HEK293 (cell line): ENCODE measurements at regions not wholly inside any gene's neighbourhood (a gene's known extent, or its start where the extent isn't known, plus 50 kb on each side); places are given as distances from the start of the nearest gene placed in this dataset.

ENCODE experiments used
- CTCF ChIA-PET: fragments of 350-600 bp; formaldehyde crosslinking; extraction: SDS; loops from one replicate; lab custom pipeline; 2021; ENCODE audit warnings: antibody characterized with exemption; lab: Yijun Ruan, JAX
- POLR2A ChIA-PET: fragments of 300-600 bp; formaldehyde crosslinking; extraction: SDS; loops from one replicate; lab custom pipeline; 2020; ENCODE audit warnings: antibody characterized with exemption, inconsistent platforms; lab: Yijun Ruan, JAX
- H3K27ac ChIP-seq: fragments of 200-500 bp; sonication (Bioruptor generic); 2 replicates; pipeline ENCODE4 v1.5.1; 2014; ENCODE audit warnings: low read depth, low read length, control low read depth, inconsistent platforms; ENCODE audit errors: extremely low read depth
- H3K36me3 ChIP-seq, 2 experiments: fragments of 200-500 bp in 1 of 2; sonication (Bioruptor generic) in 1 of 2; 1 replicate in 1 of 2; 2 replicates in 1 of 2; pipeline ENCODE4 v1.5.1; 2014 to 2017; ENCODE audit warnings: inconsistent platforms in 2 of 2, low read length in 2 of 2; ENCODE audit not compliant: control insufficient read depth in 2 of 2, insufficient read depth in 1 of 2
- H3K4me1 ChIP-seq: fragments of 200-500 bp; sonication (Bioruptor generic); 2 replicates; pipeline ENCODE4 v1.5.1; 2014; ENCODE audit warnings: mild to moderate bottlenecking, low read length, inconsistent platforms; ENCODE audit not compliant: control insufficient read depth, insufficient read depth
- H3K4me3 ChIP-seq: 2 replicates; pipeline ENCODE4 v1.5.1; 2011; ENCODE audit warnings: low read depth, mild to moderate bottlenecking, control low read depth, low read length, moderate library complexity
- H3K9me3 ChIP-seq: fragments of 200-500 bp; sonication (Bioruptor generic); 2 replicates; pipeline ENCODE4 v1.5.1; 2014; ENCODE audit warnings: low read depth, low read length, inconsistent platforms; ENCODE audit not compliant: control insufficient read depth, insufficient read depth
- BCL6B ChIP-seq: fragments of 450-650 bp; formaldehyde crosslinking; IDR thresholded peaks from 2 replicates; pipeline ENCODE4 v1.5.1; 2017; ENCODE audit warnings: missing biosample characterization, missing genetic modification characterization
- KLF7 ChIP-seq: fragments of 450-650 bp; formaldehyde crosslinking; IDR thresholded peaks from 2 replicates; pipeline ENCODE4 v1.5.1; 2016; ENCODE audit warnings: missing biosample characterization, missing genetic modification characterization, borderline replicate concordance
- SCRT1 ChIP-seq: fragments of 450-650 bp; formaldehyde crosslinking; IDR thresholded peaks from 2 replicates; pipeline ENCODE4 v1.5.1; 2016; ENCODE audit warnings: missing biosample characterization, missing genetic modification characterization, borderline replicate concordance
- SP3 ChIP-seq: fragments of 450-650 bp; formaldehyde crosslinking; IDR thresholded peaks from 2 replicates; pipeline ENCODE4 v1.5.1; 2016; ENCODE audit warnings: missing biosample characterization, missing genetic modification characterization
- WT1 ChIP-seq: fragments of 450-650 bp; formaldehyde crosslinking; IDR thresholded peaks from 2 replicates; pipeline ENCODE4 v1.5.1; 2016; ENCODE audit warnings: missing biosample characterization, missing genetic modification characterization
- ZBTB7A ChIP-seq: fragments of 450-650 bp; formaldehyde crosslinking; IDR thresholded peaks from 2 replicates; pipeline ENCODE4 v1.5.1; 2016; ENCODE audit warnings: low read depth, missing biosample characterization, missing genetic modification characterization
- ZFP3 ChIP-seq: fragments of 450-650 bp; formaldehyde crosslinking; IDR thresholded peaks from 2 replicates; pipeline ENCODE4 v1.5.1; 2016; ENCODE audit warnings: low read depth, missing biosample characterization, missing genetic modification characterization
- ZNF132 ChIP-seq: fragments of 450-650 bp; formaldehyde crosslinking; IDR thresholded peaks from 2 replicates; pipeline ENCODE4 v1.5.1; 2017; ENCODE audit warnings: missing biosample characterization, missing genetic modification characterization, borderline replicate concordance
- ZNF311 ChIP-seq: fragments of 450-650 bp; formaldehyde crosslinking; IDR thresholded peaks from 2 replicates; pipeline ENCODE4 v1.5.1; 2017; ENCODE audit warnings: missing biosample characterization, missing genetic modification characterization, borderline replicate concordance
- ZNF362 ChIP-seq: fragments of 450-650 bp; formaldehyde crosslinking; IDR thresholded peaks from 2 replicates; pipeline ENCODE4 v1.5.1; 2016; ENCODE audit warnings: missing biosample characterization, missing genetic modification characterization
- ZNF366 ChIP-seq: fragments of 450-650 bp; formaldehyde crosslinking; conservative IDR thresholded peaks from 2 replicates; pipeline ENCODE4 v1.5.1; 2016; ENCODE audit warnings: missing biosample characterization, missing genetic modification characterization
- ZNF426 ChIP-seq: fragments of 450-650 bp; formaldehyde crosslinking; IDR thresholded peaks from 2 replicates; pipeline ENCODE4 v1.5.1; 2017; ENCODE audit warnings: missing biosample characterization, missing genetic modification characterization, mild to moderate bottlenecking, inconsistent platforms, moderate library complexity
- ZNF629 ChIP-seq: fragments of 450-650 bp; formaldehyde crosslinking; IDR thresholded peaks from 2 replicates; pipeline ENCODE4 v1.5.1; 2017; ENCODE audit warnings: missing biosample characterization, missing genetic modification characterization
- ZNF660 ChIP-seq: fragments of 450-650 bp; IDR thresholded peaks from 2 replicates; pipeline ENCODE4 v1.5.1; 2018; ENCODE audit warnings: missing biosample characterization, mild to moderate bottlenecking, missing genetic modification characterization
- ZNF692 ChIP-seq: fragments of 450-650 bp; formaldehyde crosslinking; IDR thresholded peaks from 2 replicates; pipeline ENCODE4 v1.5.1; 2016; ENCODE audit warnings: missing biosample characterization, missing genetic modification characterization
- ZNF701 ChIP-seq: fragments of 450-650 bp; formaldehyde crosslinking; IDR thresholded peaks from 2 replicates; pipeline ENCODE4 v1.5.1; 2016; ENCODE audit warnings: missing biosample characterization, missing genetic modification characterization
- ZSCAN23 ChIP-seq: fragments of 450-650 bp; formaldehyde crosslinking; IDR thresholded peaks from 2 replicates; pipeline ENCODE4 v1.5.1; 2016; ENCODE audit warnings: missing biosample characterization, missing genetic modification characterization
- ZXDB ChIP-seq: fragments of 450-650 bp; formaldehyde crosslinking; IDR thresholded peaks from 2 replicates; pipeline ENCODE4 v1.5.1; 2016; ENCODE audit warnings: missing biosample characterization, missing genetic modification characterization
- TF ChIP-seq, protein P1 (sequence below): fragments of 450-650 bp; IDR thresholded peaks from 2 replicates; pipeline ENCODE4 v1.5.1; 2018; ENCODE audit warnings: missing biosample characterization, mild to moderate bottlenecking, missing genetic modification characterization
- TF ChIP-seq, protein P2 (sequence below): fragments of 450-650 bp; formaldehyde crosslinking; IDR thresholded peaks from 2 replicates; pipeline ENCODE4 v1.5.1; 2017; ENCODE audit warnings: missing biosample characterization, mild to moderate bottlenecking, missing genetic modification characterization, moderate library complexity

GRCh38 chr1:228943436-228943835, 208.2 kb downstream of the RHOU start (continued):
- no peak for TF ChIP-seq ZNF629 (tag by site-specific recombination)
- TF ChIP-seq BCL6B (tag by site-specific recombination) = no peak
- no peak for TF ChIP-seq WT1 (tag by site-specific recombination)
- TF ChIP-seq, protein P1, sequence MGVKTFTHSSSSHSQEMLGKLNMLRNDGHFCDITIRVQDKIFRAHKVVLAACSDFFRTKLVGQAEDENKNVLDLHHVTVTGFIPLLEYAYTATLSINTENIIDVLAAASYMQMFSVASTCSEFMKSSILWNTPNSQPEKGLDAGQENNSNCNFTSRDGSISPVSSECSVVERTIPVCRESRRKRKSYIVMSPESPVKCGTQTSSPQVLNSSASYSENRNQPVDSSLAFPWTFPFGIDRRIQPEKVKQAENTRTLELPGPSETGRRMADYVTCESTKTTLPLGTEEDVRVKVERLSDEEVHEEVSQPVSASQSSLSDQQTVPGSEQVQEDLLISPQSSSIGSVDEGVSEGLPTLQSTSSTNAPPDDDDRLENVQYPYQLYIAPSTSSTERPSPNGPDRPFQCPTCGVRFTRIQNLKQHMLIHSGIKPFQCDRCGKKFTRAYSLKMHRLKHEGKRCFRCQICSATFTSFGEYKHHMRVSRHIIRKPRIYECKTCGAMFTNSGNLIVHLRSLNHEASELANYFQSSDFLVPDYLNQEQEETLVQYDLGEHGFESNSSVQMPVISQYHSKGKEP (tag by site-specific recombination) = no peak
- TF ChIP-seq SP3 = no peak
- TF ChIP-seq, all 188 proteins: peak for 0

DNA sequence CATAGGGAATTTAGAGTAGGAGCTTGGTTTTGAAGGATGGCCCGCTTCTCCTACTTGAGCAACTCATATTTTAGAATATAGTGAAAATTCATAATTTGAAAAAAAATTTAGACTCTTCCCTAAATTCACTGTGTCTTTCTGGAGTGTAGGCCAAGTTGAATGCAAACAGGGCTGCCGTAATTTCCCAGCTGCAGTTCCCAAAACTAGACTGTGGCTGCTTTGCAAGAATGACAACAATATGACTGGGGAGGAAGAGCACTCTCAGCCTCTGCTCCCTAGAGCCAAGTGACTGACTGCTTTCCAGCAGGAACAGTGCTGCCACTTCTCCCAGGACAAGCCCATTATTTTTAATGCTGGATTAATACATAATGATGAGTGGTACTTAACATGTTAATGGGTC, 209.0 kb downstream of the RHOU start:
- Histone ChIP-seq H3K9me3 (no peaks in the 10 kb centered on the region), H3K36me3 (no peaks in the 10 kb centered on the region), H3K27ac (no peak overlapping the region), H3K4me3 (no peak overlapping the region), H3K4me1 (no peaks in the 10 kb centered on the region)
- CTCF ChIA-PET = interaction anchor here (0.6 to 1.1 kb wide), 2 partner anchors 29 to 210 kb away, joined by 3 read pairs; no protein-coding TSS in a partner anchor
- POLR2A ChIA-PET = no interaction called here
- TF ChIP-seq ZFP3 (tag by site-specific recombination) = no peak
- TF ChIP-seq, protein P2, sequence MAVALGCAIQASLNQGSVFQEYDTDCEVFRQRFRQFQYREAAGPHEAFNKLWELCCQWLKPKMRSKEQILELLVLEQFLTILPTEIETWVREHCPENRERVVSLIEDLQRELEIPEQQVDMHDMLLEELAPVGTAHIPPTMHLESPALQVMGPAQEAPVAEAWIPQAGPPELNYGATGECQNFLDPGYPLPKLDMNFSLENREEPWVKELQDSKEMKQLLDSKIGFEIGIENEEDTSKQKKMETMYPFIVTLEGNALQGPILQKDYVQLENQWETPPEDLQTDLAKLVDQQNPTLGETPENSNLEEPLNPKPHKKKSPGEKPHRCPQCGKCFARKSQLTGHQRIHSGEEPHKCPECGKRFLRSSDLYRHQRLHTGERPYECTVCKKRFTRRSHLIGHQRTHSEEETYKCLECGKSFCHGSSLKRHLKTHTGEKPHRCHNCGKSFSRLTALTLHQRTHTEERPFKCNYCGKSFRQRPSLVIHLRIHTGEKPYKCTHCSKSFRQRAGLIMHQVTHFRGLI = no peak
- no peak for TF ChIP-seq ZNF366 (tag by site-specific recombination)
- no peak for TF ChIP-seq SCRT1 (tag by site-specific recombination)
- no peak for TF ChIP-seq ZNF426
- no peak for TF ChIP-seq ZXDB
- TF ChIP-seq KLF7 (tag by site-specific recombination) = no peak
- no peak for TF ChIP-seq ZNF701 (tag by site-specific recombination)
- TF ChIP-seq ZNF692 (tag by site-specific recombination) = no peak
- TF ChIP-seq ZNF311 (tag by site-specific recombination) = no peak
- no peak for TF ChIP-seq ZSCAN23 (tag by site-specific recombination)
- no peak for TF ChIP-seq ZNF132 (tag by site-specific recombination)
- no peak for TF ChIP-seq ZNF362 (tag by site-specific recombination)
- TF ChIP-seq ZBTB7A (tag by site-specific recombination) = no peak
- TF ChIP-seq ZNF660 = no peak
